Adipocyte (in vitro differentiated cells): ENCODE measurements at regions not wholly inside any gene's neighbourhood (a gene's known extent, or its start where the extent isn't known, plus 50 kb on each side); places are given as distances from the start of the nearest gene placed in this dataset.
A peak's percentile ranks its signal among the peaks of the same experiment; 100 is the strongest.

ENCODE experiments used
- DNase-seq: peaks from one replicate; pipeline ENCODE4 v3.0.0-alpha.2; 2015; ENCODE audit warnings: low read depth
- H3K27me3 ChIP-seq: replicated peaks from 2 replicates; pipeline ENCODE4 v1.7.0; 2013; ENCODE audit warnings: mild to moderate bottlenecking, low read length, moderate library complexity; ENCODE audit not compliant: control insufficient read depth, insufficient read depth
- H3K36me3 ChIP-seq: 2 replicates; pipeline ENCODE4 v1.7.0; 2013; ENCODE audit warnings: low read length, mild to moderate bottlenecking, moderate library complexity; ENCODE audit not compliant: control insufficient read depth, insufficient read depth, severe bottlenecking
- H3K4me1 ChIP-seq: 2 replicates; pipeline ENCODE4 v1.7.0; 2013; ENCODE audit warnings: mild to moderate bottlenecking, low read length, moderate library complexity; ENCODE audit not compliant: control insufficient read depth, insufficient read depth
- H3K4me3 ChIP-seq: 2 replicates; pipeline ENCODE4 v1.7.0; 2013; ENCODE audit warnings: mild to moderate bottlenecking, low read length, moderate library complexity
- H3K9ac ChIP-seq: 2 replicates; pipeline ENCODE4 v1.7.0; 2013; ENCODE audit warnings: mild to moderate bottlenecking, low read length, moderate library complexity
- H3K9me3 ChIP-seq: 2 replicates; pipeline ENCODE4 v1.7.0; 2013; ENCODE audit warnings: mild to moderate bottlenecking, low read length, moderate library complexity; ENCODE audit not compliant: control insufficient read depth

GRCh38 chr11:37511425-37511933 is 913.4 kb upstream of the RAG2 start:
- H3K9ac ChIP-seq = no peak overlapping the region
- DNase-seq = peak; percentile 72
- H3K4me3 ChIP-seq = no peak overlapping the region

GRCh38 chr11:37509506-37509905 is 911.5 kb upstream of the RAG2 start:
- Histone ChIP-seq H3K9ac (no peak overlapping the region), H3K4me3 (no peak overlapping the region), H3K4me1 (peaks cover 42% of the 10 kb centered on the region), H3K36me3 (no peaks in the 10 kb centered on the region), H3K9me3 (no peaks in the 10 kb centered on the region), H3K27me3 (no peaks in the 10 kb centered on the region)
- DNase-seq = no peak

More at GRCh38 chr11:37511425-37511933, 913.4 kb upstream of the RAG2 start:
- H3K4me1 ChIP-seq = peaks cover 24% of the 10 kb centered on the region
- no peaks in the 10 kb centered on the region for H3K27me3 ChIP-seq
- H3K9me3 ChIP-seq = peaks cover 9% of the 10 kb centered on the region
- H3K36me3 ChIP-seq = no peaks in the 10 kb centered on the region

- peak; percentile 36 for DNase-seq
- Histone ChIP-seq H3K36me3 (no peaks in the 10 kb centered on the region), H3K9me3 (no peaks in the 10 kb centered on the region), H3K4me1 (peaks cover 56% of the 10 kb centered on the region), H3K9ac (no peak overlapping the region), H3K4me3 (no peak overlapping the region), H3K27me3 (no peaks in the 10 kb centered on the region)
Measured at GRCh38 chr11:37506531-37506930, 908.5 kb upstream of the RAG2 start.

- no peaks in the 10 kb centered on the region for H3K27me3 ChIP-seq
- no peak for DNase-seq
- H3K9me3 ChIP-seq = no peaks in the 10 kb centered on the region
- H3K36me3 ChIP-seq = no peaks in the 10 kb centered on the region
- peak overlapping the region; percentile 38 for H3K4me3 ChIP-seq
- H3K9ac ChIP-seq = peak overlapping the region; percentile 14
- peaks cover 47% of the 10 kb centered on the region for H3K4me1 ChIP-seq
Measured at GRCh38 chr11:37505406-37505805, 907.4 kb upstream of the RAG2 start.

- H3K9me3 ChIP-seq = no peaks in the 10 kb centered on the region
- peaks cover 47% of the 10 kb centered on the region for H3K4me1 ChIP-seq
- peak; percentile 76 for DNase-seq
- peak overlapping the region; percentile 57 for H3K9ac ChIP-seq
- H3K4me3 ChIP-seq = peak overlapping the region; percentile 38
- H3K27me3 ChIP-seq = no peaks in the 10 kb centered on the region
- no peaks in the 10 kb centered on the region for H3K36me3 ChIP-seq
Measured at GRCh38 chr11:37504921-37505320, 906.9 kb upstream of the RAG2 start.

GRCh38 chr11:37504060-37504611 is 906.1 kb upstream of the RAG2 start:
- Histone ChIP-seq H3K27me3 (no peaks in the 10 kb centered on the region), H3K4me3 (peak overlapping the region; percentile 38), H3K9me3 (no peaks in the 10 kb centered on the region), H3K4me1 (peaks cover 47% of the 10 kb centered on the region), H3K9ac (peak overlapping the region; percentile 57), H3K36me3 (no peaks in the 10 kb centered on the region)
- peak; percentile 82 for DNase-seq

GRCh38 chr11:37503411-37504059 is 905.5 kb upstream of the RAG2 start:
- Histone ChIP-seq H3K9me3 (no peaks in the 10 kb centered on the region), H3K9ac (no peak overlapping the region), H3K4me3 (no peak overlapping the region), H3K4me1 (peaks cover 47% of the 10 kb centered on the region), H3K36me3 (no peaks in the 10 kb centered on the region), H3K27me3 (no peaks in the 10 kb centered on the region)
- DNase-seq = no peak

GRCh38 chr11:37502202-37502601 is 904.2 kb upstream of the RAG2 start:
- Histone ChIP-seq H3K9ac (no peak overlapping the region), H3K27me3 (no peaks in the 10 kb centered on the region), H3K36me3 (no peaks in the 10 kb centered on the region), H3K4me1 (peaks cover 47% of the 10 kb centered on the region), H3K9me3 (no peaks in the 10 kb centered on the region), H3K4me3 (peak overlapping the region; percentile 8)
- peak; percentile 54 for DNase-seq

GRCh38 chr11:37500425-37500824 is 902.4 kb upstream of the RAG2 start:
- DNase-seq = peak; percentile 17
- no peak overlapping the region for H3K4me3 ChIP-seq

GRCh38 chr11:37497326-37497725 is 899.3 kb upstream of the RAG2 start:
- Histone ChIP-seq H3K36me3 (no peaks in the 10 kb centered on the region), H3K4me3 (no peak overlapping the region), H3K9ac (no peak overlapping the region), H3K4me1 (peaks cover 10% of the 10 kb centered on the region), H3K27me3 (no peaks in the 10 kb centered on the region), H3K9me3 (no peaks in the 10 kb centered on the region)
- DNase-seq = no peak

More at GRCh38 chr11:37500425-37500824, 902.4 kb upstream of the RAG2 start:
- H3K9ac ChIP-seq = no peak overlapping the region
- no peaks in the 10 kb centered on the region for H3K27me3 ChIP-seq
- no peaks in the 10 kb centered on the region for H3K36me3 ChIP-seq
- H3K9me3 ChIP-seq = no peaks in the 10 kb centered on the region
- peaks cover 39% of the 10 kb centered on the region for H3K4me1 ChIP-seq

- no peaks in the 10 kb centered on the region for H3K9me3 ChIP-seq
Measured at GRCh38 chr11:37496201-37496600, 898.2 kb upstream of the RAG2 start.

More at GRCh38 chr11:37496201-37496600, 898.2 kb upstream of the RAG2 start:
- Histone ChIP-seq H3K9ac (no peak overlapping the region), H3K4me1 (peaks cover 4% of the 10 kb centered on the region), H3K27me3 (no peaks in the 10 kb centered on the region), H3K4me3 (no peak overlapping the region), H3K36me3 (no peaks in the 10 kb centered on the region)
- no peak for DNase-seq
